Left ventricle myocardium superior (tissue), 1 donor: ENCODE measurements at regions not wholly inside any gene's neighbourhood (a gene's known extent, or its start where the extent isn't known, plus 50 kb on each side); places are given as distances from the start of the nearest gene placed in this dataset.
"Not testable (repeated sequence)": the region's sequence is repeated elsewhere in the genome, so short reads cannot be mapped to it uniquely, and the experiment has no call there.

Experiments used
- ATAC-seq: fragments of 200-7000 bp; cut with Tn5 transposase; one replicate; pipeline ENCODE4 v1.9.1; 2020; ENCODE audit warnings: mild to moderate bottlenecking, moderate library complexity
- DNase-seq: peaks from one replicate; pipeline ENCODE4 v3.0.0-alpha.2; 2020
- intact Hi-C: fragments of 100-400 bp; cut with micrococcal nuclease; formaldehyde crosslinking; loops from one replicate; pipeline ENCODE4 v1.11.0; 2022
- donor health status: DM: no; HTN: yes; CAD: no; lungs with severe emphysema.

DNA sequence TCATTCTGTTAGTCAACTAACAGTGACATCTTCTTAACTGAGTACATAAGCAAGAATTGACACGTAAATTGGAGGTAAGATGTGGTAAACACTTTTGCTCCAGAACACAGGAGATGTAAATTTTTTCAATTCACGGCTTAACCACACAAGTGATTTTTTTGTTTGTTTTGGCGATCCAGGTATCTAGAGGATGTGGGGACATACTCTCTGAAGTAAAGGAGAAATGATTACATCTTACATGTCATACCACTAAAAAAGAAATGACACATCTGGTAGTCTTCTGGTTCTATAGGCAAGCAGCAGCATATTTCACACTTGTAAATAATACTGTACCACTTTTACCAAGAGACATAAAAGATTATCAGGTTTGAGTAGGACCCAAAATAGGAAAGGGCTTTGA, 200.3 kb upstream of the ZWINT start:
- DNase-seq (no peak), ATAC-seq (no peak)
- intact Hi-C loops, result no loop called here

DNA sequence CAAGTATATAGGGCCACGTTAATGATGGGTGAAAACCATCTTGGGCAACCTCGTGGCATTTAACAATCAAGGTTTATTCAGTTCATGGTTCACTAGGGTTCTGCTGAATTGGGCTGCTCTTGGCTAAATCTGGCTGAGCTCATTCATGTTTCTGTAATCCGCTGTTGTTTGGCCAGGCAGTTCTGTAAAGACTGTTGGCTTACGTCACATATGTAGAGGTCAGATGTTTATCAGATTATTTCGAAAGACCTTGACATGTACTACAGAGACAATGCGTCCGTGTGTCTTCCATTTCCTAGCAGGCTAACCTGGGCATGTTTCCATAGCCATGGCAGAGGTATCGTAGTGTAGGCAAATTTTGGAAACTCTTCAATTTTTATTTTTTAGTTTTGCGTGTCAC, 190.0 kb upstream of the ZWINT start:
- DNase-seq, result no peak

DNA sequence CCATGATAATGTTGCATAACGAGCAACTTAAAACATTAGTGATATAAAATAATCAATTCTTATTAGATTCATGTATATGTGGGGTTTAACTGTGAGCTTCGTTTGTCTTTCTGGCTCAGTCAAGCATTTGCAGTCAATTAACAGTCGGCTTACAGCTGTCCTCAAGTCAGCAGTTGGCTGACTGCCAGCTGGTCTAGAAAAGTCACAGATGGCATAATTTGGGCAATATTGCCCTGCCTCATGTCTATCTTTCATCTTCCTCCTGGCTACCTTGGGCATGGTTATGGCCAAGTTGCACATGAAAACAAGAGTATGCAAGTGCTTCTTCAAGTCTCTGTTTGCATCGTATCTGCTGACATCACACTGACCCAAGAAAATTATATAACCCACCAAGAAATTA, 186.1 kb upstream of the ZWINT start:
- intact Hi-C loops, result no loop called here
- no peak for ATAC-seq
- DNase-seq, result no peak

More for the DNA sequence above, 190.0 kb upstream of the ZWINT start:
- no peak for ATAC-seq
- intact Hi-C loops, result no loop called here

DNA sequence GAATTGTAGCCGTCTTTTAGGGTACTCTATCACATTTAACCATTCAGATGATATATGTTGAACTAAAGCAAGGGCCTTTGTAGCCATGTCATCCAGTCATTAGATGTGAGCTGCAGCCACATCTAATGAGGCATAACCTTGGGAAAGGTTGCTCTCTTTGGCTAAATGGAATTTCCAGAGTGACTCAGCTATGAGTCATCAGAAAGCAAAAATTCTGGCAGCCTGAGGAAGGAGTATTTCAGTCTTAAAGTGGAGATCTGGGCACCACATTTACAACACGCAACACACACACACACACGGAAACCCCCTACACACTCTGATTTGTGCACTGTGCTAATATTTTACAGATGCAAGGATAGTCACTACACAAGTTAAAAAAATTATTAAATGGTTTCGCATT, 176.9 kb upstream of the ZWINT start:
- DNase-seq (no peak), ATAC-seq (peak; percentile 34)
- intact Hi-C loops, result no loop called here

- DNase-seq (no peak), ATAC-seq (no peak)
These were observed 161.1 kb upstream of the ZWINT start for GRCh38 chr10:56522166-56522565.

GRCh38 chr10:56508562-56508961, 147.5 kb upstream of the ZWINT start:
- DNase-seq (no peak), ATAC-seq (no peak)

More at GRCh38 chr10:56522166-56522565, 161.1 kb upstream of the ZWINT start:
- intact Hi-C loops, result no loop called here

DNA sequence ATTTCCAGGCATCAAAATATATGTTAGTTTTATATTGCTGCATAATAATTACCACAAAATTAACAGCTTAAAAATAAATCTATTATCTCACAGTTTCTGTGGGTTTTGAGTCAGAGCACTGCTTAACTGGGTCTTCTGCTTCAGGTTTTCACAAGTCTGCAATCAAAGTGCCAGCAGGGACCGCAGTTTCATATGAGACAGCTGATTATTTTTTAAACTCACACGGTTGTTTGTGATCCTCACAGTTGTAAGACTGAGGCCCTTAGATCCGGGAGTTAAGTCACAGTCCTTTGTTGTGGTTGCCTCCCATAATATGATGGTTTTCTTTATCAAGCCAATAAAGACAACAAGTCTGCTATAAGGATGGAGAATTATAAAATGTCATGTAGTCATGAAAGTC, 146.0 kb upstream of the ZWINT start:
- no peak for DNase-seq
- ATAC-seq, result no peak
- intact Hi-C loops, result no loop called here

More at GRCh38 chr10:56508562-56508961, 147.5 kb upstream of the ZWINT start:
- intact Hi-C loops, result no loop called here

DNA sequence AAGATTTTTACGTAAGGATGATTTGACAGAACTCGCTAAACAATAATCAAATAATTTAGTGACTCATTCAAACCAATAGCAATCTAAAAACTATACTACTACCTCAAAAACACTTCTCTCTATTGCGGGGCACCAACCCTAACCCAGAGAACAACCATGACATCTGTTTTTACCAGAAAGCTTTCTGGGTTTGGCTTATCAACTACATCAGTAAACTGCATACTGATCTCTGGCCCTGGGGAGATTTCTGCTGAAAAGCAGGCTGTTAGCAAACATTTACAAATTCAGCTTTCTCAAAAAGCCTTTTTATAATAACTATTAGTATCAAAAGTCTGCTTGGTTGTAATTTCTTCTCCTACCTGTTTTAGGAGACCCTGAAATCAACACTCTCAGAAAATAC, 144.5 kb upstream of the ZWINT start:
- no peak for ATAC-seq
- intact Hi-C loops, result no loop called here
- no peak for DNase-seq

DNA sequence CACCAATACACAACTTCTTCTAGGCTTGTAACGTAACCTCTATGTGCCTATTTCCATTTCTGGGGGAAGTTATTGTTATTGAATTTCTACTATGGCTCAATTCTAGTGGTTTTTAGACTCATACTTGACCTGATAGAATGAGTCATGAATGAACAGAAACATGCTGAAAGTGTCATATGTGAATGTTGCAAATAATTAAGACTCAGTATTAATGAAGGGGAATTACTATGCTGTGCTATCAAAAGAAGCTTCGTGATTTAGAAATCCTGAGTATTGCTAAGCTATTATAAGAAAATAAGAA, 135.1 kb upstream of the ZWINT start:
- DNase-seq (no peak), ATAC-seq (no peak)
- intact Hi-C loops, result no loop called here

DNA sequence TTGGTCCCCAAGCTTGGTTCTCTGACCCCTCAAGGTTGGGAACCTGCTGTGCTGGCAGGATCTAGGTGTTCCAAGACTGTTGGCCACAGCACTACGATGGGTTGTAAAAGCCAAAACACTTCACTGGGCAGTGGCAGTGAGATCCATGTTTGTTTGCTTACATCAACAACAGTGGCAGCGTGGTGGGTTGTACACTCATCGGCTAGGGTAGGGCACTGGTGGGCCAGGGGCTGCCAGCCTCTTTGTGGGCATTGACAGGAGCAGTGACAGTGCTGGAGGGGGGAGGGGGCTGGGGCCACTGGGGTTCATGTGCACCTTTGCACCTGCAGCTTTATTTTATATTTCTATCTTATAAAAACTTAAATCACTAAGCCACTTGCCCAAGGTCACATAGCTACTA, 126.7 kb upstream of the ZWINT start:
- intact Hi-C loops, result no loop called here
- no peak for ATAC-seq
- peak; percentile 21 for DNase-seq

GRCh38 chr10:56481521-56482091, 120.5 kb upstream of the ZWINT start:
- no peak for ATAC-seq
- DNase-seq, result no peak
- intact Hi-C loops, result no loop called here

GRCh38 chr10:56472978-56473377, 111.9 kb upstream of the ZWINT start:
- DNase-seq (no peak), ATAC-seq (no peak)
- intact Hi-C loops, result no loop called here

DNA sequence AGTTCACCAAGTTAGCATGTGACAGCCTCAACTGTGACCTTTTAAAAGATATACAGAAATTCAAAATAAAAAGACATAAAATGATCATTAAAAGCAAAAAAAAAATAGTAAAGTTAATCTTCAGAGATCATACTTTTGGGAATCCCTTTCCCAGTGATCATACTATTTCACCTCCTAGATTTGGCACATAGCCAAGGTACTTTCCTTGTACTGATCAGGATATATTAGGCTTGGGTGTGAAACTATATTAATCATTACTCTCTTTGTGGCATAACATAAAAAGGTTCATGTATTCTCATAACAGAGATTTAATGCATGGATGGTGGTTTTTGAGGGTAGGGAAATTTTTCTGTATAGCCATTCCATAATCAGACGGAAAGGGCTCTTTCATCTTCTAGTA, 109.6 kb upstream of the ZWINT start:
- ATAC-seq, result no peak
- no peak for DNase-seq
- intact Hi-C loops, result no loop called here

- DNase-seq (no peak), ATAC-seq (no peak)
- intact Hi-C loops, result no loop called here
These were observed 108.4 kb upstream of the ZWINT start for GRCh38 chr10:56469482-56469881.

DNA sequence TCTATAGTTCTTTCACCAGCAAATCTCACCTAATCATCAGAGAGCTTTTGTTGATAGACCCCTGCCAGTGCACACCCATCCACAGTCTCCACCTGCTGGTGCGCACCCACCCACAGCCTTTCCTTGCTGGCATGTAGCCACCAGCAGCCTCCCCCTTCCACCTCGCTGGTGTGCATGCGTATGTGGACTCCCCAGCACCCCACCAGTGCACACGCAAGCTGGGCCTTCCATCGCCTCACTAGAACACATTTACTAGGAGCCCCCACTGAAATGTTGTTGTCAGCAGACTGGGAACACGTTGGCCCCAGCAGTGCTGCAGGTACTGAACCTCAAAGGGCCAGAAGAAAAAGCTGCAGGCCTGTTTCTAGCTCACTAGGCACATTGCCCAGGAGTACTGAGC, 104.9 kb upstream of the ZWINT start:
- ATAC-seq, result no peak
- no peak for DNase-seq
- intact Hi-C loops, result no loop called here

DNA sequence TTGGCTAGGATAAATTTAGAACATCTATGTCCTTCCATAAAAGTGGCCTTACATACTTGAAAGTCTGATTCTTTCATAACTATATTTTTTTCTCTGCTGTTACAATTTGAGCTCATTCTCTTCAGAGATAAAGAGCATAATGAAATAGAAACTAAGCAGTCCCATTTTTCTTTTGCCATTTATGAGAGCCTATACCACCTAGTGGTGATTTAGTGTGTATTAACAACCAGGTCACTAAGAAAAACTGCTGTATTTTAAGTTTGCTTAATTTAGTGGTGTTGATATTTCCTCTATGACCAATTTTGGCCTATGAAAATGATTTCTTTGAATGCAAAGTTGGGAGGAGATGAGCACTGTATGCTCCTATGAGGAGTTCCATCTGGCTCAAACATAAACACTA, 88.7 kb upstream of the ZWINT start:
- intact Hi-C loops, result no loop called here
- DNase-seq (no peak), ATAC-seq (no peak)

DNA sequence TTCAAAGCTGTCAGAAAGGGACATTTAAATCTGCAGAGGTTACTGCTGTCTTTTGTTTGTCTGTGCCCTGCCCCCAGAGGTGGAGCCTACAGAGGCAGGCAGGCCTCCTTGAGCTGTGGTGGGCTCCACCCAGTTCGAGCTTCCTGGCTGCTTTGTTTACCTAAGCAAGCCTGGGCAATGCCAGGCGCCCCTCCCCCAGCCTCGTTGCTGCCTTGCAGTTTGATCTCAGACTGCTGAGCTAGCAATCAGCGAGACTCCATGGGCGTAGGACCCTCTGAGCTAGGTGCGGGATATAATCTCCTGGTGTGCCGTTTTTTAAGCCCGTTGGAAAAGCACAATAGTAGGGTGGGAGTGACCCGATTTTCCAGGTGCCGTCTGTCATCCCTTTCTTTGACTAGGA, 86.6 kb upstream of the ZWINT start:
- ATAC-seq, intact Hi-C loops, DNase-seq: not testable (repeated sequence)

- DNase-seq, intact Hi-C loops, ATAC-seq: not testable (repeated sequence)
These were observed 80.3 kb upstream of the ZWINT start for GRCh38 chr10:56441337-56441736.
